Lung (tissue), 11 donors: ENCODE measurements at regions not wholly inside any gene's neighbourhood (a gene's known extent, or its start where the extent isn't known, plus 50 kb on each side); places are given as distances from the start of the nearest gene placed in this dataset.

ENCODE experiments used
- ATAC-seq: fragments of 200-7000 bp; cut with Tn5 transposase; one replicate; pipeline ENCODE4 v1.9.1; 2020; ENCODE audit warnings: moderate number of reproducible peaks; ENCODE audit not compliant: insufficient read depth, low FRiP score
- DNase-seq, 3 donors: peaks; one replicate each; pipeline ENCODE4 v3.0.0-alpha.2; 2013 to 2017
- H3K27ac ChIP-seq, 2 donors: one replicate each; pipeline ENCODE4 v1.5.1; 2013; ENCODE audit warnings: mild to moderate bottlenecking in 2 of 2, moderate library complexity in 2 of 2, control low read depth in 1 of 2, inconsistent platforms in 1 of 2, low read depth in 1 of 2, low read length in 1 of 2
- H3K27me3 ChIP-seq, 3 donors: one replicate each; pipeline ENCODE4 v1.5.1; 2013; ENCODE audit warnings: low read length in 2 of 3; ENCODE audit not compliant: control insufficient read depth in 3 of 3, insufficient read depth in 3 of 3
- H3K36me3 ChIP-seq, 4 donors: one replicate each; pipeline ENCODE4 v1.5.1; 2013; ENCODE audit warnings: low read length in 4 of 4, mild to moderate bottlenecking in 1 of 4, moderate library complexity in 1 of 4; ENCODE audit not compliant: control insufficient read depth in 4 of 4, insufficient read depth in 4 of 4
- H3K4me1 ChIP-seq, 5 donors: one replicate each; pipeline ENCODE4 v1.5.1; 2013; ENCODE audit warnings: low read length in 5 of 5, mild to moderate bottlenecking in 2 of 5, moderate library complexity in 1 of 5; ENCODE audit not compliant: control insufficient read depth in 5 of 5, insufficient read depth in 5 of 5
- H3K4me3 ChIP-seq: one replicate; pipeline ENCODE4 v1.5.1; 2013; ENCODE audit warnings: mild to moderate bottlenecking, control low read depth, moderate library complexity
- H3K9ac ChIP-seq, 2 donors: one replicate each; pipeline ENCODE4 v1.5.1; 2013; ENCODE audit warnings: low read length in 2 of 2, control low read depth in 1 of 2; ENCODE audit not compliant: insufficient read depth in 1 of 2
- H3K9me3 ChIP-seq, 4 donors: one replicate each; pipeline ENCODE4 v1.5.1; 2013; ENCODE audit warnings: low read length in 3 of 4, mild to moderate bottlenecking in 1 of 4, moderate library complexity in 1 of 4; ENCODE audit not compliant: control insufficient read depth in 4 of 4, insufficient read depth in 3 of 4
- WGBS, 2 donors: extraction: QIAGEN DNeasy Blood & Tissue Kit; methylation state at CpG; one replicate each; pipeline ENCODE4 v1.1.7; 2013; 5-methylcytosine and 5-hydroxymethylcytosine counted together
- TF ChIP-seq, protein P1 (sequence below): IDR thresholded peaks from 2 replicates; pipeline ENCODE4 v1.5.1; 2012; ENCODE audit warnings: mild to moderate bottlenecking; ENCODE audit errors: control extremely low read depth, extremely low read depth
- donor health status: control.
- donor health status: control.
- donor health status: Bipolar disorder and iron deficiency.
- donor health status: healthy.
- donor health status: DM: yes; HTN: yes; CAD: no.

DNA sequence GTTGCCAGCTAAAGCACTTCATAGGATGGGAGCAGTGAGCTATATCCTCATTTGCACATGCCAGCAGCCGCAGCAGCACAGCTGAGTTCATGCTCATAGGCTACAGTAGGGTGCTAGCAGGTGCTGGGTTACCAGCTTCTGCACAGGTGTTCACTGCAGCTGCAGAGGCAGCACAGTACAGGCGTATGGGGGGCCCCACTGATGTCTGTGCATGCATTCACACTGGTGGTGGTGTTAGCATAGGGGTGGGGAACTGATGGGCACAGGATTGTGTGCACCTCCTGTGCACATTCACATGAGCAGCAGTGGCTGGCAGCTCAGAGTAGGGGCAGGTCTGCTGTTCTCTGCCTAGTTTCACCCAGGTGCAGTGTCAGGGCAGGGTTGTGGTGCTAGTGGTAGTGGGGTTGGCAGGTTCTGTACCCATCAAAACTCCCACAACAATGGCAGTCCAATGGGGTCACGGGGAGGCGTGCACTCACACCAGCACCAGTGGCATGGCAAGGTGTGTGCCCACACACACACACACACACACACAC lies 58.9 kb upstream of the IRAK1BP1 start:
- peaks cover 0 to 14% (median 0%) of the 10 kb centered on the region in 4 donors for H3K9me3 ChIP-seq
- DNase-seq (no peak), ATAC-seq (no peak)
- H3K4me3 ChIP-seq, result no peak overlapping the region
- H3K36me3 ChIP-seq, result no peaks in the 10 kb centered on the region
- H3K27ac ChIP-seq, result no peak overlapping the region
- no peaks in the 10 kb centered on the region for H3K4me1 ChIP-seq
- WGBS, 2 donors, result 85 to 96% methylated on average over 4 of the region's 4 CpGs
- TF ChIP-seq, protein P1, sequence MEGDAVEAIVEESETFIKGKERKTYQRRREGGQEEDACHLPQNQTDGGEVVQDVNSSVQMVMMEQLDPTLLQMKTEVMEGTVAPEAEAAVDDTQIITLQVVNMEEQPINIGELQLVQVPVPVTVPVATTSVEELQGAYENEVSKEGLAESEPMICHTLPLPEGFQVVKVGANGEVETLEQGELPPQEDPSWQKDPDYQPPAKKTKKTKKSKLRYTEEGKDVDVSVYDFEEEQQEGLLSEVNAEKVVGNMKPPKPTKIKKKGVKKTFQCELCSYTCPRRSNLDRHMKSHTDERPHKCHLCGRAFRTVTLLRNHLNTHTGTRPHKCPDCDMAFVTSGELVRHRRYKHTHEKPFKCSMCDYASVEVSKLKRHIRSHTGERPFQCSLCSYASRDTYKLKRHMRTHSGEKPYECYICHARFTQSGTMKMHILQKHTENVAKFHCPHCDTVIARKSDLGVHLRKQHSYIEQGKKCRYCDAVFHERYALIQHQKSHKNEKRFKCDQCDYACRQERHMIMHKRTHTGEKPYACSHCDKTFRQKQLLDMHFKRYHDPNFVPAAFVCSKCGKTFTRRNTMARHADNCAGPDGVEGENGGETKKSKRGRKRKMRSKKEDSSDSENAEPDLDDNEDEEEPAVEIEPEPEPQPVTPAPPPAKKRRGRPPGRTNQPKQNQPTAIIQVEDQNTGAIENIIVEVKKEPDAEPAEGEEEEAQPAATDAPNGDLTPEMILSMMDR, result no peak
- H3K27me3 ChIP-seq, result no peaks in the 10 kb centered on the region
- no peak overlapping the region for H3K9ac ChIP-seq

DNA sequence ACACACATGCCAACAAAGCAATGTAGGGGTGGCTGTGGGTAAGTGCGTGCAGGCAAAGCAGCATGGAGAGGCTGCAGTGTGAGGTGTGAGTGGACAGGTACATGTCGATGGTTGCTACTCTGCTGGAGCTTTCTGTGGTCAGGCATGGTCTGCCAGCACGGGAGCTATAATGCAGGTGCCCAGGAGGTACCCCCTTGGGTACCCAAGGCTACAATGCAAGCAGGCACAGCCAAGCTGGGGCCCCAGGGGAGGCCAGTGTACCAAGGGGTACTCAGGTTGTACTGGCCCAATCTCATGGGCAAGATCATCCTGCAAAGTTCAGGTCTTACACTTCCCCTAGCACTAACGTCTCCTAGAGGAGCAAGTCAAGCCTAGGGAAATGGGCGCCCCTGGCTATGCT lies 58.4 kb upstream of the IRAK1BP1 start:
- Histone ChIP-seq H3K36me3 (no peaks in the 10 kb centered on the region), H3K27ac (no peak overlapping the region), H3K27me3 (no peaks in the 10 kb centered on the region), H3K4me3 (no peak overlapping the region), H3K4me1 (no peaks in the 10 kb centered on the region), H3K9me3 (peaks cover 0 to 14% (median 0%) of the 10 kb centered on the region in 4 donors), H3K9ac (no peak overlapping the region)
- ATAC-seq (no peak), DNase-seq (no peak)
- TF ChIP-seq, protein P1, result no peak
- 82 to 86% methylated on average over 5 of the region's 5 CpGs for WGBS, 2 donors

DNA sequence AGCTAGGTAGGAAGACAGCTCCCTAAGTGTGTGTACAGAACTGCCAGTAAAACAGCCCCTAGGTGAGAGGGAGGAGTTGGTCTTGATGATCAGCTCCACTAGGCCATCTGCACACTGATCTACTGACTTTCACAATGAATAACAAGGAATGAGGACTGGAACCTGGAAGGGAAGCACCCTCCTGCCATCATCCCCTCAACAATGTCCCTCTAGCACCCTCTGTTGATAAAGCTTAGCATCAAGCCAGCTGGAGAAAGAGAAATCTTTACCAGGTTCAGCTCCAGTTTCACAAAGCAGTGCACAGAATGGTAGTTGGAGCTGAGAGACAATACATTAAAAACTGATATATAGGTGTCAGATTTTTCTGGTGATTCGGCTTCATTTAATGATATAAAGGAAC lies 57.2 kb upstream of the IRAK1BP1 start:
- Histone ChIP-seq H3K4me1 (no peaks in the 10 kb centered on the region), H3K4me3 (no peak overlapping the region), H3K36me3 (no peaks in the 10 kb centered on the region), H3K27ac (no peak overlapping the region), H3K9me3 (peaks cover 0 to 14% (median 0%) of the 10 kb centered on the region in 4 donors), H3K27me3 (no peaks in the 10 kb centered on the region), H3K9ac (no peak overlapping the region)
- 15 to 23% methylated on average over 1 of the region's 1 CpG for WGBS, 2 donors
- TF ChIP-seq, protein P1, result no peak
- ATAC-seq, result no peak
- peak in 1 of 3 donors; percentile 28 for DNase-seq

DNA sequence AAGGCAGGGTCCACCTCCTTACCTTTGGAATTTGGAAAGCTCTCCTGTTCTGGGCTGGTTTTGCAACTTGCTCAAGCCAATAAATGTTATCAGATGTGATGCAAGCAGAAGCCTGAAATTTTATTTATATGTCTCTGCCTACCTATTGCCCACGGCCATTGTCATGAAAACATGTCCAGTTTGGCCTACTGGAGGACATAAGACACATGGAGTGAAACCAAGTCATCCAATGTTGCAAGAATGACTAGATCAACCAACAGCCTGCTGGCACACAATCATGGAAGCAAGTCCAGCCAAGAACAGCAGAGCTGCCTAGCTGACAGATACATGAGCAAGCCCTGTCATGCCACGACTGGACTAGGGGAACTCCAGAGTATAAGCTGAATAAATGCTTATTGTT lies 56.7 kb upstream of the IRAK1BP1 start:
- DNase-seq, result no peak
- 46 to 60% methylated on average over 2 of the region's 2 CpGs for WGBS, 2 donors
- Histone ChIP-seq H3K9ac (no peak overlapping the region), H3K27me3 (no peaks in the 10 kb centered on the region), H3K36me3 (no peaks in the 10 kb centered on the region), H3K9me3 (peaks cover 0 to 14% (median 0%) of the 10 kb centered on the region in 4 donors), H3K27ac (no peak overlapping the region), H3K4me3 (no peak overlapping the region), H3K4me1 (no peaks in the 10 kb centered on the region)
- TF ChIP-seq, protein P1, result no peak
- no peak for ATAC-seq
